ENCODE measurements at regions not wholly inside any gene's neighbourhood (a gene's known extent, or its start where the extent isn't known, plus 50 kb on each side); places are given as distances from the start of the nearest gene placed in this dataset.

- DNase-seq: no peak
These were observed 161.0 kb downstream of the SLC28A3 start for GRCh38 chr9:84179531-84179930.

DNA sequence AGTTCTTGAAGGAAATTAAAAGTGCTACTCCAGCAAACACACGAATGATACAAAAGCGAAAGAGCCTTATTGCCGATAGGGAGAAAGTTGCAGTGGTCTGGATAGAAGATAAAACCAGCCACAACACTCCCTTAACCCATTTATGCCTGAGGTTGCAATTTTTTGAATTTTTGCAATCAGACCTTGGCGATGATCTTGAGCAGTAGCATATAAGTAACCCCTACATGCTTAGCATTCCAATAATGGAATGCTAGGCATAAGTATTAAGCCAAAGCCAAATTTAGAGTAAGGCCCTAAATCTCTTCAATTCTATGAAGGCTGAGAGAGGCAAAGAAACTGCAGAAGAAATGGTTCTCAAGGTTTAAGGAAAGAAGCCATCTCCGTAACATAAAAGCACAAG, 153.5 kb downstream of the SLC28A3 start:
- DNase-seq: no peak

GRCh38 chr9:84189904-84190303, 150.7 kb downstream of the SLC28A3 start:
- no peak for DNase-seq

GRCh38 chr9:84190411-84190810, 150.1 kb downstream of the SLC28A3 start:
- DNase-seq: no peak

GRCh38 chr9:84206801-84207370, 133.7 kb downstream of the SLC28A3 start:
- no peak for DNase-seq

DNA sequence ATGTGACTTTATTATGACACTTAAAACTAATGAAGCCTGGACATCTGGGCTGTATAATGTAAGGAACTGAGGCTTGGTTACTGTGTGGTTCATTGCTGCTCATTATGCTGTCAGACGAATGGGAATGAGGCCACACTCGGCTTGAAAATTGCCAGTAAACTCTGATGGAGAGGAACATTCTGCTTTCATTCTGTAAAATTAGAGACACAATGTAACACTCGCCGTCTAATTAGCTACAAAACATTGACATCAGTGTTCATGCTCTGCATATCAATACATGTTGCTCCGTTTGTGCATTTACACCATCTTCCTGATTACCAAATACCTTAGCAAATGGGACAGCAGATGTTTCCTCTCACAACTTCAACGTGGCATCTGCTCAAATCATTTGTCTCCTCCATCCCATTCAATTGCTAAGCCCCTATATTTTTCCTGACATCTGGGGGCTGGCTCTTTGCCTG, 133.0 kb downstream of the SLC28A3 start:
- DNase-seq: no peak

DNA sequence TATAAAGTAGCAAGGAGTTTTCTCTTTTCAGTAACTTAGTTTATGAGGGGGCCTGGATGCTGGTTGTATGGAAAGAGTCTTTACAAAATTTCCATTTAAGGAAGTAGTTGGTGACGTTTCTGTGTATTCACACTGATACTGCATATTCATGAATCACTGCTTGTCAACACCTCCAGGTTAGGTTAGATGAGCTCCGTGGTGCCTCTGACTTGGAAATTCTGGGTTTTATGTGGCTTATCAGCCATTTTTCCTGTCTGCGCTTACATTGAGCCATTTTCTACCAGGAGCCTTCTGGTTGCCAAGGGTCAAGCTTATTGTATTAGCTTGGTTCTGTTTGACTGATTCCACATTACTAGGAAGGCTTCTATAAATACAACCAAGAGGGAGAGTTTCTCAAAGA, 128.3 kb downstream of the SLC28A3 start:
- DNase-seq: no peak

DNA sequence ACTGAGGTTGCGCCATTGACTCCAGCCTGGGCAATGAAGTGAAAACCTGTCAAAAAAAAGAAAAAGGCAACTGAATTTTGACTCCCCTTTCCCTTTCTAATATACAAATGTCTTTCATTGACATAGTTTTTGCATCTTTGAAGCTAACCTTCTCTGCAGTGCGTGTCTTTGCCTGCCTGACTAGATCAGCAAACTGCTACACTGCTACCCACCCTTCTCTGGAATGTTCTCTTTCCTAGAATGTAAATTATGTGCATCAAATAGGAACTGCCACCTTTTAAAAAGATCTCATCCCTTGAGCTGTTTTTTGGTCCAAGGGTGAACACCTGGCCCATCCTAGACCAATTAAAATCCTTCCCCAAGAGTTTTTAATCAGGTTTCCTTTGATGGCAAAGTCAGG, 127.6 kb downstream of the SLC28A3 start:
- no peak for DNase-seq

GRCh38 chr9:84216151-84216550, 124.4 kb downstream of the SLC28A3 start:
- no peak for DNase-seq

- no peak for DNase-seq
These were observed 122.2 kb downstream of the SLC28A3 start for GRCh38 chr9:84218322-84218721.

GRCh38 chr9:84224246-84224645, 116.3 kb downstream of the SLC28A3 start:
- no peak for DNase-seq
